IMR-90 (cell line): ENCODE measurements at regions not wholly inside any gene's neighbourhood (a gene's known extent, or its start where the extent isn't known, plus 50 kb on each side); places are given as distances from the start of the nearest gene placed in this dataset.
"Not testable (repeated sequence)": the region's sequence is repeated elsewhere in the genome, so short reads cannot be mapped to it uniquely, and the experiment has no call there.

Experiments used
- ATAC-seq: fragments of 200-7000 bp; cut with Tn5 transposase; 2 replicates; pipeline ENCODE4 v1.9.1; 2020; ENCODE audit warnings: low read depth, mild to moderate bottlenecking, moderate library complexity
- BruUV-seq: library from RNA; stranded (reverse); fragments of 400-500 nt; replicated peaks from 2 replicates; lab custom pipeline; 2021; lab: Mats Ljungman, UMichigan
- CTCF ChIA-PET: fragments of 300-600 bp; formaldehyde crosslinking; extraction: SDS; loops from one replicate; lab custom pipeline; 2021; ENCODE audit warnings: antibody characterized with exemption; lab: Yijun Ruan, JAX
- POLR2A ChIA-PET: fragments of 300-600 bp; sonication (Branson Sonifier 250); formaldehyde crosslinking; loops from one replicate; lab custom pipeline; 2022; ENCODE audit warnings: antibody characterized with exemption; ENCODE audit not compliant: unreplicated experiment; lab: Charles Lee
- DNase-seq: peaks from one replicate; pipeline ENCODE4 v3.0.0; 2013
- H2AFZ ChIP-seq: replicated peaks from 2 replicates; pipeline ENCODE3; 2013; ENCODE audit warnings: low read length, mild to moderate bottlenecking; ENCODE audit not compliant: poor library complexity
- H2AK5ac ChIP-seq: 2 replicates; pipeline ENCODE4 v1.6.1; 2013; ENCODE audit warnings: low read depth, low read length, inconsistent platforms
- H2AK9ac ChIP-seq: replicated peaks from 2 replicates; pipeline ENCODE3; 2013; ENCODE audit warnings: mild to moderate bottlenecking, low read depth, low read length, moderate library complexity; ENCODE audit not compliant: poor library complexity
- H2BK120ac ChIP-seq: 2 replicates; pipeline ENCODE4 v1.6.1; 2013; ENCODE audit warnings: low read depth, low read length, inconsistent platforms
- H2BK15ac ChIP-seq: 3 replicates; pipeline ENCODE4 v1.6.1; 2013; ENCODE audit warnings: low read depth, low read length, inconsistent platforms
- H2BK20ac ChIP-seq: 2 replicates; pipeline ENCODE4 v1.6.1; 2013; ENCODE audit warnings: low read depth, mild to moderate bottlenecking, inconsistent platforms, low read length, moderate library complexity
- H2BK5ac ChIP-seq: 2 replicates; pipeline ENCODE4 v1.6.1; 2013; ENCODE audit warnings: mild to moderate bottlenecking, low read depth, low read length, inconsistent platforms; ENCODE audit not compliant: poor library complexity, severe bottlenecking
- H3K14ac ChIP-seq: replicated peaks from 2 replicates; pipeline ENCODE4 v1.6.1; 2013; ENCODE audit warnings: low read depth, low read length, inconsistent platforms
- H3K18ac ChIP-seq: 2 replicates; pipeline ENCODE4 v1.6.1; 2013; ENCODE audit warnings: low read depth, low read length, control low read depth
- H3K23ac ChIP-seq: 2 replicates; pipeline ENCODE4 v1.6.1; 2013; ENCODE audit warnings: low read depth, low read length, inconsistent platforms
- H3K27ac ChIP-seq: 2 replicates; pipeline ENCODE4 v1.5.1; 2013; ENCODE audit warnings: mild to moderate bottlenecking, control low read depth, low read length; ENCODE audit not compliant: insufficient read depth
- H3K27me3 ChIP-seq: 2 replicates; pipeline ENCODE4 v1.6.1; 2013; ENCODE audit warnings: low read length; ENCODE audit not compliant: control insufficient read depth, insufficient read depth
- H3K36me3 ChIP-seq: 2 replicates; pipeline ENCODE4 v1.6.1; 2013; ENCODE audit warnings: low read length, mixed read lengths; ENCODE audit not compliant: control insufficient read depth, insufficient read depth
- H3K4ac ChIP-seq: 2 replicates; pipeline ENCODE4 v1.6.1; 2013; ENCODE audit warnings: low read depth, low read length, inconsistent platforms
- H3K4me1 ChIP-seq: 2 replicates; pipeline ENCODE4 v1.6.1; 2013; ENCODE audit warnings: low read length, mixed read lengths; ENCODE audit not compliant: control insufficient read depth, insufficient read depth
- H3K4me2 ChIP-seq: 2 replicates; pipeline ENCODE4 v1.6.1; 2013; ENCODE audit warnings: low read depth, mild to moderate bottlenecking, control low read depth, low read length, moderate library complexity
- H3K4me3 ChIP-seq: 2 replicates; pipeline ENCODE4 v1.5.1; 2013; ENCODE audit warnings: low read depth, mild to moderate bottlenecking, control low read depth, low read length, moderate library complexity; ENCODE audit not compliant: insufficient read depth
- H3K56ac ChIP-seq: 2 replicates; pipeline ENCODE4 v1.6.1; 2013; ENCODE audit warnings: low read length, inconsistent platforms; ENCODE audit not compliant: insufficient read depth; ENCODE audit errors: extremely low read depth
- H3K79me1 ChIP-seq, 2 experiments: 2 replicates each; pipeline ENCODE4 v1.6.1; 2013; ENCODE audit warnings: low read length in 2 of 2, inconsistent platforms in 1 of 2, low read depth in 1 of 2
- H3K9ac ChIP-seq: 2 replicates; pipeline ENCODE4 v1.6.1; 2013; ENCODE audit warnings: low read depth, low read length, control low read depth
- H3K9me1 ChIP-seq: 2 replicates; pipeline ENCODE4 v1.6.1; 2013; ENCODE audit warnings: low read length, inconsistent platforms; ENCODE audit not compliant: insufficient read depth
- H3K9me3 ChIP-seq: 2 replicates; pipeline ENCODE4 v1.6.1; 2013; ENCODE audit warnings: low read length; ENCODE audit not compliant: control insufficient read depth, insufficient read depth
- H4K20me1 ChIP-seq: 2 replicates; pipeline ENCODE4 v1.6.1; 2013; ENCODE audit warnings: low read length, inconsistent platforms; ENCODE audit not compliant: insufficient read depth
- H4K5ac ChIP-seq: 2 replicates; pipeline ENCODE4 v1.6.1; 2013; ENCODE audit warnings: mild to moderate bottlenecking, low read depth, low read length, control low read depth
- H4K8ac ChIP-seq, 2 experiments: 2 replicates each; pipeline ENCODE4 v1.6.1; 2013; ENCODE audit warnings: low read depth in 2 of 2, low read length in 2 of 2, control low read depth in 1 of 2, inconsistent platforms in 1 of 2
- H4K91ac ChIP-seq: 2 replicates; pipeline ENCODE4 v1.6.1; 2013; ENCODE audit warnings: low read depth, low read length, inconsistent platforms; ENCODE audit not compliant: insufficient read depth
- dilution Hi-C: fragments of 300-500 bp; cut with HindIII; formaldehyde crosslinking; loops from one replicate; pipeline ENCODE4 v1.14.3; 2018; ENCODE audit warnings: low sequenced_read_pairs; ENCODE audit not compliant: unreplicated experiment
- in situ Hi-C: fragments of 300-500 bp; cut with MboI; formaldehyde crosslinking; loops from 3 replicates; pipeline ENCODE4 v1.14.3; 2019; ENCODE audit warnings: low sequenced_read_pairs, inconsistent platforms, mixed read lengths
- intact Hi-C: fragments of 100-400 bp; cut with micrococcal nuclease; formaldehyde crosslinking; loops from 2 replicates; pipeline ENCODE4 v1.10.0; 2022

DNA sequence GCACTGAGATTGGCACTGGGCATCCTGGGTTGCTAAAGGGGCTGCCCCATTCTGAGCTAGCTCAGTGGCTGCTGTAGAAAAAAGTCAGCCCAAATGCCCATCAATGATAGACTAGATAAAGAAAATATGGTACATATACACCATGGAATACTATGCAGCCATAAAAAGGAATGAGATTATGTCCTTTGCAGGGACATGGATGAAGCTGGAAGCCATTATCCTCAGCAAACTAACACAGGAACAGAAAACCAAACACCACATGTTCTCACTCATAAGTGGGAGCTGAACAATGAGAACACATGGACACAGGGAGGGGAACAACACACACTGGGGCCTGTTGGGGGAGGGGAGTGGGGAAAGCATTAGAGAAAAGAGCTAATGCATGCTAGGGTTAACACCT lies 185.3 kb upstream of the JUN start:
- H3K4me3 ChIP-seq, H3K4me1 ChIP-seq, H3K27ac ChIP-seq, H2AK5ac ChIP-seq, H4K8ac ChIP-seq, H3K9me1 ChIP-seq, H4K91ac ChIP-seq, H4K20me1 ChIP-seq, H3K9me3 ChIP-seq, H2BK5ac ChIP-seq, H3K27me3 ChIP-seq, H3K4ac ChIP-seq, H3K4me2 ChIP-seq, H3K79me1 ChIP-seq, DNase-seq, H3K36me3 ChIP-seq, H3K14ac ChIP-seq, BruUV-seq, H2BK20ac ChIP-seq, H2BK15ac ChIP-seq, H3K23ac ChIP-seq, dilution Hi-C loops, ATAC-seq, H3K9ac ChIP-seq, in situ Hi-C loops, H2BK120ac ChIP-seq, H3K18ac ChIP-seq, H2AFZ ChIP-seq, H4K5ac ChIP-seq, H2AK9ac ChIP-seq, H3K56ac ChIP-seq, intact Hi-C loops: not testable (repeated sequence)
- CTCF ChIA-PET, result interaction anchor here (1.1 kb wide), 1 partner anchor 9 kb away, joined by 4 read pairs; no protein-coding TSS in a partner anchor
- POLR2A ChIA-PET, result interaction anchor here (0.5 to 0.6 kb wide), 2 partner anchors 14 to 563 kb away, joined by 3 to 8 read pairs; no protein-coding TSS in a partner anchor
